ENCODE measurements at regions not wholly inside any gene's neighbourhood (a gene's known extent, or its start where the extent isn't known, plus 50 kb on each side); places are given as distances from the start of the nearest gene placed in this dataset.

DNA sequence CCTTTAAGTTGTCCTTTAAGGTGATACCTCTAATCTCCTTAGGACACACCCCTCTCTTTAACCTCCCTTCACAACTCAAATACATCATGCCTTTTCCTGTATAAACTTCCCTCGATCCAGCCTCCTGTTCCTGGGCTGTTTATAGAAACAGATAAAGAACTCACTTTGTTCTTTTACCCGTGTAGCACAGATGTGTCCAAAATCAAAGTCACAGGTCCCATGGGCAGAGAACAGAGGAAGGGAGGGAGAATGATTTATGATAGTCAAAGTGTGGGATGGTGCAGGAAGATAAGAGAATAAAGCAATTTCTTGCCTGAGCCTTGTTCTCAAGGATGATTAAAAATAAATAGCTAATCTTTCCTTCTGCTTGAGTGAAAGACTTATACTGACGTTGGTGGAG is 50.3 kb upstream of the CABCOCO1 start:
- no peak for DNase-seq
- Histone ChIP-seq H3K4me3 (no peak overlapping the region), H3K36me3 (no peaks in the 10 kb centered on the region), H3K9me3 (no peaks in the 10 kb centered on the region), H3K4me1 (peaks cover 0 to 7% (median 0%) of the 10 kb centered on the region in 9 donors), H3K27me3 (no peaks in the 10 kb centered on the region), H3K27ac (no peak overlapping the region)
- 17 to 19% methylated on average over 3 of the region's 3 CpGs for WGBS, 2 donors
- no peak for ATAC-seq
- TF ChIP-seq, protein P1, sequence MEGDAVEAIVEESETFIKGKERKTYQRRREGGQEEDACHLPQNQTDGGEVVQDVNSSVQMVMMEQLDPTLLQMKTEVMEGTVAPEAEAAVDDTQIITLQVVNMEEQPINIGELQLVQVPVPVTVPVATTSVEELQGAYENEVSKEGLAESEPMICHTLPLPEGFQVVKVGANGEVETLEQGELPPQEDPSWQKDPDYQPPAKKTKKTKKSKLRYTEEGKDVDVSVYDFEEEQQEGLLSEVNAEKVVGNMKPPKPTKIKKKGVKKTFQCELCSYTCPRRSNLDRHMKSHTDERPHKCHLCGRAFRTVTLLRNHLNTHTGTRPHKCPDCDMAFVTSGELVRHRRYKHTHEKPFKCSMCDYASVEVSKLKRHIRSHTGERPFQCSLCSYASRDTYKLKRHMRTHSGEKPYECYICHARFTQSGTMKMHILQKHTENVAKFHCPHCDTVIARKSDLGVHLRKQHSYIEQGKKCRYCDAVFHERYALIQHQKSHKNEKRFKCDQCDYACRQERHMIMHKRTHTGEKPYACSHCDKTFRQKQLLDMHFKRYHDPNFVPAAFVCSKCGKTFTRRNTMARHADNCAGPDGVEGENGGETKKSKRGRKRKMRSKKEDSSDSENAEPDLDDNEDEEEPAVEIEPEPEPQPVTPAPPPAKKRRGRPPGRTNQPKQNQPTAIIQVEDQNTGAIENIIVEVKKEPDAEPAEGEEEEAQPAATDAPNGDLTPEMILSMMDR (IDR thresholded peaks at IDR 0.05): no peak
- intact Hi-C loops (cut with DNase I): no loop called here

DNA sequence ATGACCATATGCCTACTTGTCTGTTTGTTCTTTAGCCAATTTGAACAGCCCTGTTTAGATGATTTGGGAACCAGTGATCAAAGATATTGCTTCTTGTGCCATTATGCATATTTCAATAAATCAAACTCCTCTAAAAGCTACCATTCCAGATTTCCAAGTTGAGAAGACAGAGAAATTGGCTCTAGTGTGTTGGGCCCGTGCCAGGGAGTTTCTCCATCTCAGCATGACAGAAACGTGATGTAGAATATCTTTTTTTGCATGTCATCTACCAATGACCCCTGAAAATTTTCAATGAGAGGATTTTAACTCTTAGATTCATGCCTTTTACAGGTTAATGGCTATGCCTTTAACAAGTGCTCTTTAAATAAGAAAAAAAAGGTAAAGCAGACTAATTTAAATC is 50.7 kb upstream of the CABCOCO1 start:
- TF ChIP-seq, protein P1 (IDR thresholded peaks at IDR 0.05): no peak
- Histone ChIP-seq H3K27me3 (no peaks in the 10 kb centered on the region), H3K27ac (no peak overlapping the region), H3K4me3 (no peak overlapping the region), H3K4me1 (peaks cover 0 to 7% (median 0%) of the 10 kb centered on the region in 9 donors), H3K36me3 (no peaks in the 10 kb centered on the region), H3K9me3 (no peaks in the 10 kb centered on the region)
- DNase-seq (no peak), ATAC-seq (no peak)
- intact Hi-C loops (cut with DNase I): no loop called here
- 26 to 36% methylated on average over 2 of the region's 2 CpGs for WGBS, 2 donors

DNA sequence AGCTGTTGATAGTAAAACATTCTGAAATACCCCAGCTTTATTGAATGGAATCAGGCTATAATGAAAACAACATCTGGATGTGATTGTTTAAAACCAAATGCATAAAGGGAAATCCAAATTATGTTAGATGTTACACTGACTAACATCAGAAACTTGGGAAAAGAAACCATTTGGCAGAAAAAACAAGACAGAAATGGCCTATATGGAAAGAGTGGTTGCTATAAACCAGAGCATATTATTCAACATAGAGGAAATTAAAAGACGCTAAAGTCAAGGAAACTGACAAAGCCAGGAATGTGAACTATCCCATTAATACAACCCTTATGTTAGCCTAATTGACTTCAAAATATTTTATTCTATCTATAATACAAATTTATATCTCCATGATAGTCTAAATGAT is 53.0 kb upstream of the CABCOCO1 start:
- ATAC-seq (no peak), DNase-seq (no peak)
- no peaks in the 10 kb centered on the region for H3K36me3 ChIP-seq
- TF ChIP-seq, protein P1 (IDR thresholded peaks at IDR 0.05): no peak
- WGBS, 2 donors: 83 to 93% methylated on average over 1 of the region's 1 CpG
- H3K27me3 ChIP-seq: no peaks in the 10 kb centered on the region
- no peak overlapping the region for H3K27ac ChIP-seq
- H3K4me3 ChIP-seq: no peak overlapping the region
- peaks cover 0 to 7% (median 0%) of the 10 kb centered on the region in 9 donors for H3K4me1 ChIP-seq
- intact Hi-C loops (cut with DNase I): no loop called here
- no peaks in the 10 kb centered on the region for H3K9me3 ChIP-seq

DNA sequence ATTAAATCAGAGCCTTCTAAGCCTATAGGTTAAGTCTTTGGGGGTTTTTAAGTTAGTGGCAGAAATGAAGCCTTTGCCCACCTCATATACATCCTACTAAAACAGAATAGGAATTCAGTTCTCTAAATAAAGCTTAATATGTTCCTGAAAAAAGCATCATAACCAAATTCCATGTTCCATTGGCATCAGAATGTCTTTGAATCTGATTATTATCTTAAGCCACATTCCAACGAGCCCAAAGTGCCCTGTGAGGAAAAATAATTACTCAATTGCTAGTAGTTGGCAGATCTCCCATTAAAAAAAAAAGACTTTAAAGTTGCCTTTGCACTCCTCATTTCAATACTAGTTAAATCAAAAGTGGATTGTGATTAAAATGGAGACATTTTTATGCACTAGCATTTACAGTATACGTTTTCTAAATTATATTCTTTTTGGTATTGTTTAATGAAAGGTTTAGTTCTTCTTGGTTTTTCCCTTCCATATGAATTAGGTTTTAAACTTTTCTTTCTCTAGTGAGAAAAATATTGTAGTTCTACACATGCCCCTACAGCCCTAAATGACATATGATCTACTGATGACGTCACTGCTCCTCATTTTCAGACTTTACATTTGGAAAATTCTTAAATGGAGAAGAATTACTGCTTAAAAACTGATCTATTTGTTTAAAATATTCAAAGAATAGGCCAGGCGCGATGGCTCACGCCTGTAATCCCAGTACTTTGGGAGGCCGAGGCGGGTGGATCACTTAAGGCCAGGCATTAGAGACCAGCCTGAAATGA is 54.3 kb upstream of the CABCOCO1 start:
- Histone ChIP-seq H3K4me1 (peaks cover 0 to 7% (median 0%) of the 10 kb centered on the region in 9 donors), H3K27me3 (no peaks in the 10 kb centered on the region), H3K4me3 (no peak overlapping the region), H3K36me3 (no peaks in the 10 kb centered on the region), H3K9me3 (no peaks in the 10 kb centered on the region), H3K27ac (no peak overlapping the region)
- ATAC-seq (no peak), DNase-seq (no peak)
- TF ChIP-seq, protein P1 (IDR thresholded peaks at IDR 0.05): no peak
- intact Hi-C loops (cut with DNase I): no loop called here
- 85 to 87% methylated on average over 8 of the region's 8 CpGs for WGBS, 2 donors

Measured in heart right ventricle (tissue), 16 donors.